ENCODE measurements at regions not wholly inside any gene's neighbourhood (a gene's known extent, or its start where the extent isn't known, plus 50 kb on each side); places are given as distances from the start of the nearest gene placed in this dataset.

- H3K4me2 ChIP-seq (replicated peaks; ENCODE audit: low read depth, low read length, poor library complexity, severe bottlenecking): no peak overlapping the region
- H3K9ac ChIP-seq (ENCODE audit: low read length): no peak overlapping the region
- DNase-seq (no peak), ATAC-seq (ENCODE audit: low read depth) (no peak)
- no peak overlapping the region for H3K27ac ChIP-seq (ENCODE audit: low read length in 2 of 2)
- no peak overlapping the region for H3K4me3 ChIP-seq (ENCODE audit: control extremely low read depth in 1 of 5, extremely low read depth in 1 of 5, insufficient read depth in 1 of 5, low read depth in 2 of 5, low read length in 4 of 5)
- intact Hi-C loops (cut with micrococcal nuclease): no loop called here
- ChIA-PET CTCF (no interaction called here), POLR2A (no interaction called here)
- H3K79me2 ChIP-seq (ENCODE audit: control insufficient read depth, insufficient read depth, low read length): no peaks in the 10 kb centered on the region
- WGBS (ENCODE audit: insufficient coverage): 86% methylated on average over 4 of the region's 6 CpGs
- H3K9me3 ChIP-seq (ENCODE audit: control extremely low read depth in 1 of 3, control insufficient read depth in 2 of 3, insufficient read depth in 1 of 3, low read length in 2 of 3): peaks cover 0 to 4% (median 1%) of the 10 kb centered on the region in 3 donors
- Mint-ChIP-seq H3K4me1 (no peaks in the 10 kb centered on the region), H3K4me3 (no peak overlapping the region), H3K27me3 (no peaks in the 10 kb centered on the region), H3K27ac (no peak overlapping the region), H3K9me3 (ENCODE audit: insufficient read depth) (no peaks in the 10 kb centered on the region)
- TF ChIP-seq EZH2 (IDR thresholded peaks at IDR 0.05; ENCODE audit: borderline replicate concordance, insufficient read depth, low read depth, low read length, poor library complexity, severe bottlenecking) (no peak), CTCF (IDR thresholded peaks at IDR 0.05) (no peak)
- H4K20me1 ChIP-seq (ENCODE audit: control insufficient read depth, insufficient read depth, low read length, poor library complexity, severe bottlenecking): no peaks in the 10 kb centered on the region
- no peaks in the 10 kb centered on the region for H3K36me3 ChIP-seq (replicated peaks in 1 of 2; ENCODE audit: control extremely low read depth in 1 of 2, control insufficient read depth in 1 of 2, extremely low read depth in 1 of 2, insufficient read depth in 2 of 2, low read length in 1 of 2)
- H3K4me1 ChIP-seq (ENCODE audit: control insufficient read depth in 2 of 2, insufficient read depth in 2 of 2, low read length in 2 of 2): no peaks in the 10 kb centered on the region
- no peak overlapping the region for H2AFZ ChIP-seq (ENCODE audit: insufficient read depth, low read depth, low read length, poor library complexity, severe bottlenecking)
- no peaks in the 10 kb centered on the region for H3K27me3 ChIP-seq (replicated peaks in 1 of 4; ENCODE audit: control extremely low read depth in 1 of 4, control insufficient read depth in 3 of 4, insufficient read depth in 4 of 4, low read length in 3 of 4)
These were observed 254.1 kb downstream of the FGF9 start for GRCh38 chr13:21924958-21925357.

- H3K9me3 ChIP-seq (ENCODE audit: control extremely low read depth in 1 of 3, control insufficient read depth in 2 of 3, insufficient read depth in 1 of 3, low read length in 2 of 3): peaks cover 0 to 3% (median 1%) of the 10 kb centered on the region in 3 donors
- POLR2A ChIA-PET: no interaction called here
- H3K27ac ChIP-seq (ENCODE audit: low read length in 2 of 2): no peak overlapping the region
- no peaks in the 10 kb centered on the region for H3K36me3 ChIP-seq (replicated peaks in 1 of 2; ENCODE audit: control extremely low read depth in 1 of 2, control insufficient read depth in 1 of 2, extremely low read depth in 1 of 2, insufficient read depth in 2 of 2, low read length in 1 of 2)
- no peaks in the 10 kb centered on the region for H3K27me3 ChIP-seq (replicated peaks in 1 of 4; ENCODE audit: control extremely low read depth in 1 of 4, control insufficient read depth in 3 of 4, insufficient read depth in 4 of 4, low read length in 3 of 4)
- 90% methylated on average over 4 of the region's 6 CpGs for WGBS (ENCODE audit: insufficient coverage)
- CTCF ChIA-PET: no interaction called here
- TF ChIP-seq CTCF (IDR thresholded peaks at IDR 0.05): no peak
- TF ChIP-seq EZH2 (IDR thresholded peaks at IDR 0.05; ENCODE audit: borderline replicate concordance, insufficient read depth, low read depth, low read length, poor library complexity, severe bottlenecking): no peak
- H2AFZ ChIP-seq (ENCODE audit: insufficient read depth, low read depth, low read length, poor library complexity, severe bottlenecking): no peak overlapping the region
- H3K4me3 ChIP-seq (ENCODE audit: control extremely low read depth in 1 of 5, extremely low read depth in 1 of 5, insufficient read depth in 1 of 5, low read depth in 2 of 5, low read length in 4 of 5): no peak overlapping the region
- H3K4me2 ChIP-seq (replicated peaks; ENCODE audit: low read depth, low read length, poor library complexity, severe bottlenecking): no peak overlapping the region
- no peak overlapping the region for H3K4me3 Mint-ChIP-seq
- no peaks in the 10 kb centered on the region for H3K4me1 ChIP-seq (ENCODE audit: control insufficient read depth in 2 of 2, insufficient read depth in 2 of 2, low read length in 2 of 2)
- H3K79me2 ChIP-seq (ENCODE audit: control insufficient read depth, insufficient read depth, low read length): no peaks in the 10 kb centered on the region
- H4K20me1 ChIP-seq (ENCODE audit: control insufficient read depth, insufficient read depth, low read length, poor library complexity, severe bottlenecking): no peaks in the 10 kb centered on the region
- no peaks in the 10 kb centered on the region for H3K9me3 Mint-ChIP-seq (ENCODE audit: insufficient read depth)
- intact Hi-C loops (cut with micrococcal nuclease): no loop called here
- no peak for ATAC-seq (ENCODE audit: low read depth)
- H3K27me3 Mint-ChIP-seq: no peaks in the 10 kb centered on the region
- no peak overlapping the region for H3K27ac Mint-ChIP-seq
- no peak for DNase-seq
- no peak overlapping the region for H3K9ac ChIP-seq (ENCODE audit: low read length)
- H3K4me1 Mint-ChIP-seq: no peaks in the 10 kb centered on the region
These were observed 254.8 kb downstream of the FGF9 start for GRCh38 chr13:21925720-21926119.

All from B cell (primary cell).